Retinal pigment epithelial cell (primary cell): ENCODE measurements at regions not wholly inside any gene's neighbourhood (a gene's known extent, or its start where the extent isn't known, plus 50 kb on each side); places are given as distances from the start of the nearest gene placed in this dataset.

ENCODE experiments used
- DNase-seq: peaks from one replicate; pipeline ENCODE4 v3.0.0-alpha.2; 2010; ENCODE audit warnings: low read depth
- H3K4me3 ChIP-seq: 2 replicates; pipeline ENCODE4 v1.5.1; 2011; ENCODE audit warnings: mild to moderate bottlenecking, low read length, control low read depth, moderate library complexity
- CTCF ChIP-seq: conservative IDR thresholded peaks from 2 replicates; pipeline ENCODE4 v1.5.1; 2011; ENCODE audit warnings: low read depth, low read length, control low read depth, inconsistent platforms

GRCh38 chr9:135255841-135256580 is 168.5 kb downstream of the OLFM1 start:
- no peak for TF ChIP-seq CTCF
- no peak overlapping the region for H3K4me3 ChIP-seq
- DNase-seq, result no peak

GRCh38 chr9:135256581-135257354 is 169.3 kb downstream of the OLFM1 start:
- TF ChIP-seq CTCF, result no peak
- DNase-seq, result no peak
- no peak overlapping the region for H3K4me3 ChIP-seq

GRCh38 chr9:135258461-135258860 is 171.0 kb downstream of the OLFM1 start:
- DNase-seq, result no peak
- TF ChIP-seq CTCF, result no peak
- no peak overlapping the region for H3K4me3 ChIP-seq

GRCh38 chr9:135259273-135259672 is 171.8 kb downstream of the OLFM1 start:
- no peak for TF ChIP-seq CTCF
- DNase-seq, result no peak
- no peak overlapping the region for H3K4me3 ChIP-seq

GRCh38 chr9:135260221-135261180 is 173.0 kb downstream of the OLFM1 start:
- H3K4me3 ChIP-seq, result no peak overlapping the region
- no peak for DNase-seq
- TF ChIP-seq CTCF, result no peak

- no peak for DNase-seq
- H3K4me3 ChIP-seq, result no peak overlapping the region
- TF ChIP-seq CTCF, result no peak
Measured at GRCh38 chr9:135262248-135262647, 174.8 kb downstream of the OLFM1 start.
